GM13977 (cell line): ENCODE measurements at regions not wholly inside any gene's neighbourhood (a gene's known extent, or its start where the extent isn't known, plus 50 kb on each side); places are given as distances from the start of the nearest gene placed in this dataset.

Source experiments
- DNase-seq: peaks from one replicate; pipeline ENCODE4 v3.0.0; 2012; ENCODE audit warnings: low spot score
- CTCF ChIP-seq: IDR thresholded peaks from 2 replicates; pipeline ENCODE4 v1.5.1; 2012; ENCODE audit warnings: mild to moderate bottlenecking, control low read depth; ENCODE audit not compliant: insufficient read depth; ENCODE audit errors: extremely low read depth, missing control alignments
- in situ Hi-C: fragments of 300-500 bp; cut with MboI; formaldehyde crosslinking; loops from one replicate; pipeline ENCODE4 v1.12.0; 2022; ENCODE audit warnings: low sequenced_read_pairs, low pct_unique_long_range_greater_than_20kb, mixed read lengths, inconsistent platforms; ENCODE audit not compliant: unreplicated experiment

GRCh38 chr10:14468023-14468441 is 137.3 kb upstream of the FRMD4A start:
- no peak for TF ChIP-seq CTCF
- in situ Hi-C loops: no loop called here
- no peak for DNase-seq

- in situ Hi-C loops: no loop called here
- TF ChIP-seq CTCF: no peak
- DNase-seq: no peak
These were observed 135.5 kb upstream of the FRMD4A start for GRCh38 chr10:14466257-14466656.

GRCh38 chr10:14460447-14460846 is 129.7 kb upstream of the FRMD4A start:
- in situ Hi-C loops: no loop called here
- TF ChIP-seq CTCF: no peak
- DNase-seq: no peak

GRCh38 chr10:14459665-14460064 is 128.9 kb upstream of the FRMD4A start:
- TF ChIP-seq CTCF: no peak
- DNase-seq: no peak
- in situ Hi-C loops: no loop called here

- in situ Hi-C loops: no loop called here
- DNase-seq: no peak
These were observed 126.1 kb upstream of the FRMD4A start for GRCh38 chr10:14456870-14457266.

GRCh38 chr10:14456218-14456869 is 125.6 kb upstream of the FRMD4A start:
- no peak for DNase-seq
- no peak for TF ChIP-seq CTCF
- in situ Hi-C loops: no loop called here

More at GRCh38 chr10:14456870-14457266, 126.1 kb upstream of the FRMD4A start:
- no peak for TF ChIP-seq CTCF
